ENCODE measurements at regions not wholly inside any gene's neighbourhood (a gene's known extent, or its start where the extent isn't known, plus 50 kb on each side); places are given as distances from the start of the nearest gene placed in this dataset.

- TF ChIP-seq EZH2 (IDR thresholded peaks at IDR 0.05; ENCODE audit: low read length, missing control alignments) (no peak), CTCF (conservative IDR thresholded peaks at IDR 0.05 in 1 of 2, IDR thresholded peaks at IDR 0.05 in 1 of 2; ENCODE audit: low read depth in 1 of 2, low read length in 2 of 2) (no peak)
Measured at GRCh38 chr9:25570802-25571201, 107.4 kb downstream of the TUSC1 start.
